PC-3 (cell line): ENCODE measurements at regions not wholly inside any gene's neighbourhood (a gene's known extent, or its start where the extent isn't known, plus 50 kb on each side); places are given as distances from the start of the nearest gene placed in this dataset.

Source experiments
- EZH2 ChIP-seq: fragments of 300-600 bp; sonication (generic); IDR thresholded peaks from one replicate; pipeline ENCODE4 v1.6.1; 2017; ENCODE audit warnings: antibody characterized with exemption, mild to moderate bottlenecking, low read length; ENCODE audit not compliant: unreplicated experiment
- TF ChIP-seq, protein P1 (sequence below): fragments of 300-600 bp; sonication (generic); conservative IDR thresholded peaks from 2 replicates; pipeline ENCODE4 v1.5.1; 2017; ENCODE audit warnings: antibody characterized with exemption, low read depth, mild to moderate bottlenecking, low read length

DNA sequence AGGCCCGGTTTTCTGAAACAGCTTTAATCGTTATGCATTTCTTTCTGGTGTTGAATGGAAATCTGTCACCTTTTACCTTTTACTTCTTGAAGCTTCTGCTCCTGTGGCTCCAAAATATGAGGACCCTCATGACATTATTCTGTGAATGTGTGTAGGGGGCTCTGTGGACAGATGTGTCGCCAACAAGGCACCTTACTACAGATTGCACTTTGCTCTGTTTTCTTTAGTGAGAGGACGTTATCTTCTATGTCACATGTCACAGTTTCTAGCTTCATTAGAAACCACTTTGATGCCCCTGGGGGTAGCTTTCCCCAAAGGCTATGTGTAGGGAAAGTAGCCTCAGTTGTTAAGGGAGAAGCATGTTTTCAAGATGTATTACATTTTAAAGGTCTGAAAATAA, 195.6 kb downstream of the ZNF621 start:
- TF ChIP-seq, protein P1, sequence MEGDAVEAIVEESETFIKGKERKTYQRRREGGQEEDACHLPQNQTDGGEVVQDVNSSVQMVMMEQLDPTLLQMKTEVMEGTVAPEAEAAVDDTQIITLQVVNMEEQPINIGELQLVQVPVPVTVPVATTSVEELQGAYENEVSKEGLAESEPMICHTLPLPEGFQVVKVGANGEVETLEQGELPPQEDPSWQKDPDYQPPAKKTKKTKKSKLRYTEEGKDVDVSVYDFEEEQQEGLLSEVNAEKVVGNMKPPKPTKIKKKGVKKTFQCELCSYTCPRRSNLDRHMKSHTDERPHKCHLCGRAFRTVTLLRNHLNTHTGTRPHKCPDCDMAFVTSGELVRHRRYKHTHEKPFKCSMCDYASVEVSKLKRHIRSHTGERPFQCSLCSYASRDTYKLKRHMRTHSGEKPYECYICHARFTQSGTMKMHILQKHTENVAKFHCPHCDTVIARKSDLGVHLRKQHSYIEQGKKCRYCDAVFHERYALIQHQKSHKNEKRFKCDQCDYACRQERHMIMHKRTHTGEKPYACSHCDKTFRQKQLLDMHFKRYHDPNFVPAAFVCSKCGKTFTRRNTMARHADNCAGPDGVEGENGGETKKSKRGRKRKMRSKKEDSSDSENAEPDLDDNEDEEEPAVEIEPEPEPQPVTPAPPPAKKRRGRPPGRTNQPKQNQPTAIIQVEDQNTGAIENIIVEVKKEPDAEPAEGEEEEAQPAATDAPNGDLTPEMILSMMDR = no peak
- TF ChIP-seq EZH2 = no peak
